ENCODE measurements at regions not wholly inside any gene's neighbourhood (a gene's known extent, or its start where the extent isn't known, plus 50 kb on each side); places are given as distances from the start of the nearest gene placed in this dataset.
"Not testable (repeated sequence)": the region's sequence is repeated elsewhere in the genome, so short reads cannot be mapped to it uniquely, and the experiment has no call there.

DNA sequence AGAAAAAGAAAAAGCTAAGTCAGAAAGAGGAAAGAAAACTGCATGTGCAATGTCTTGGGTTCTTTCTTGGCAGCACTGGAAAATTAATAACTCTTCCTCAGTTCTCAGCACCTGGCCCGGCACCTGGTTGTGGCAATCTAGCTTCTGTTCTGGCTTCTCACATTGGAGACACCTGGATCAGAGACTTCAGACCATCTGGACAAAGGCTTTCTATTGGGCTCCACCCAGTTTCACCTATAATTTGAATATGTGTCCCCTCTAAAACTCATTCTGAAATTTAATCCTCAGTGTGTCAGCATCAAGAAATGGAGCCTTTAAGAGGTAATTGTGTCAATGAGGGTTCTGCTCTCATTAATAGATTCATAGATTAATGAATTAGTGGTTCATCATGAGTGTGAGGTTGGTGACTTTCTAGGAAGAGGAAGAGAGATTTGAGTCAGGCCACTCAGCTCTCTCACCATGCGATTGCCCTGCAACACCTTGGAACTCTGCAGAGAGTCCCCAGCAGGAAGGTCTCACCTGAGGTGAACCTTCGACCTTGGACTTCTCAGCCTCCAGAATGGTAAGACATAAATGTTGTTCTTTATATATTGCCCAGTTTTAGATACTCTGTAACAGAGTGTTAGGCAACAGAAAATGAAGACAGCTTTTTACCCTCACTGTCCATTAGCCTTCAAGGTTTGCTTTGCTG is 679.9 kb downstream of the NTRK3 start:
- no peak for DNase-seq

- DNase-seq, result no peak
These were observed 680.6 kb downstream of the NTRK3 start for GRCh38 chr15:87575896-87576473.

GRCh38 chr15:87573534-87573933 is 683.0 kb downstream of the NTRK3 start:
- DNase-seq, result no peak

DNA sequence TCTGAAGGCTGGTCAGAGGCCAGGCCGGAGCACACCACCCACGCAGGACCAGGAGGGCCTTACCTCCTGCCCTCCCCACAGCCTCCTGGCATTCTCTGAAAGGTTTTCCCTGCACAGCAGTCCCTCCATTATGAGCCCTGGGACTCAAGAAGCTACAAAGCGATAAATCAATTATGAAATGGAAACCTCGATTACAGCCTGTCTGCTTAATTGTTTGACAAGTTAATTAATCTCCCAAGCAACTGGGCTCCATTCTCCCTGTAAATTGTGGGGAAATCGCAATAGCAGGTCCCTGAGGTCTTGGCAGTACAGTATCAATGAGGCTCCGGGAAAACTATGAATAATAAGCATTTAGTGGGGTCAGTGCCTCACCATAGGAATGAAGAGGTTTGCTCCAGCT is 683.5 kb downstream of the NTRK3 start:
- DNase-seq, result no peak

GRCh38 chr15:87572381-87572910 is 684.1 kb downstream of the NTRK3 start:
- DNase-seq, result no peak

GRCh38 chr15:87570206-87570605 is 686.3 kb downstream of the NTRK3 start:
- DNase-seq, result no peak

DNA sequence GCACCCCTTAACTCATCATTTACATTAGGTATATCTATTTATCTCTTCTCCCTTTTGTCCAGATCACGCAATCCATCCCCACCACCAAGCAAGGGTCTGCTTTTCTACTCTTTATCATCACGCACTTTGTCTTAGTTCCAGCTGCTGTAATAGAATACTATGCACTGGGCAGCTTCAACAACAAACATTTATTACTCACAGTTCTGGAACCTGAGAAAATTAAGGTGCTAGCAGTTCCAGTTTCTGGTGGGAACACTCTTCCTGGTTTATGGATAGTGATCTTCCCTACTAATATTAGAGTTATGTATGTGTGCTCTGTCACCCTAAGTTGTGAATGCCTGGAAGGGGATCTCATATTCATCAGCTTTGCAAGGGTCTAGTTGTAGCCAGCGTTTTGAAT is 687.0 kb downstream of the NTRK3 start:
- no peak for DNase-seq

DNA sequence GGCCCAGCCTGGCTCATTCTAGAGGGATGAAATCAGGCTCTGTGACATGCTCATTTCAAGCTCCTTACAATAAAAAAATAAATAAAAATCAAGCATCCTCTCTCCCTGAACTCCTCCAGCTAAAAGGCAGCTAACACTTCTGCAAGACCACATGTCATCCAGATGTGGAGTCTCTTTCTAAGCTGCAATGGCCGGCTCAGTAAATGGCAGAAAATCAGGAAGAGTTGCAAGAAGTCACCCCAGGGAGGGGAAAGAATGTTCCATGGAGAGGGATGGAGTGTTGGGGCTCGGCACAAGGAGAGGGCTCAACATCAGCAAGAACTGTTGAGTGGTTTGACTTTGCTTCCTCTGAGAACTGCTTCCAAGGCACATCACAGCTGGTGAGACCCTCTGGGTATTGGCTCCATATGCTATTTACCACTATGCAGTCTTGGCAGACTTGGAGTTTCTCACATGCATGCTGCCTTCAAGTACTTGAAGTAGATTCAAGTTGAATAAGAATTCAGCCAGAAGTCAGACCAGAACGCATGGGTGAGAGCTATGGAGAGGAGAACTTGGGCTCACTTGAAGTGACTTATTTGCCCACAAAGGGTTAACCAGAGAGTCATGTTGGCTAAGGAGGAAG is 689.0 kb downstream of the NTRK3 start:
- no peak for DNase-seq

DNA sequence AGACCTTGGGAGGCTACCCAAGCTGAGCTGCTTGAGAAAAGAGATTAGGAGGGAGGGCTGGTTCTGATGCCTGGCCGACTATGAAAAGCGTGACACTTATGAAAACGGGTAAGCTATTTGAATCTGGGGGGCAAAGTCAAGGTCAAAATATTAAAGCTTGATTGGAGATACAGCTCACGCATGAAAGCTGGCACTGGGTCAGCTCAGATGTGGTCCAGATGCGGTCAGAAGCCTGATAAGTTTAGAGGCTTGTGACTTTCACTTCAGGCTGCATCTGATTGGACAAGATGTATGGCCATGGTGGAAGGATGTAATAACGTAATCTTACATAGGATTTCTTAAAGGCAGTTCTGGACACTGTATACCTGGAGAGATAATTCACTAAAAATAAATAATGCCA is 690.3 kb downstream of the NTRK3 start:
- no peak for DNase-seq

DNA sequence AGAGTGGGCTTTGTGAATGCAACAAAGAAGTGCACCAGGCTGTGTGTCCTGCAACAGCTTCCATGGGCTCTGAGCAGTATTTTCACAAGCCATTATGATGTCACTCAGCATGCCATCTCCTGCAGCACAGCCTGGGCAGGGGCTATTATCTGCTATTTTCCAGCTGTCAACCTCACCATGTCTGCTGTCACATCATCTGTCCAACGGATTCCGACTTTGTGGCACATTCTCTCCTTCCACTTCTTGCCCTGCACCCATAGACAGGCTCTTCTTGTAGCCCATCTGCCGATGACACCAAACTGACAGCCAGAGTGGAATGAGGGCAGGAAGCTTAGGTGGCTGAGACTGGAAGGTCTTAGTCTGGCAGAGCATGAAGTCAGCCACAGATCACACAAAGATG is 691.9 kb downstream of the NTRK3 start:
- no peak for DNase-seq

- DNase-seq, result no peak
These were observed 692.7 kb downstream of the NTRK3 start for GRCh38 chr15:87563869-87564268.

GRCh38 chr15:87562203-87562602 is 694.3 kb downstream of the NTRK3 start:
- no peak for DNase-seq

DNA sequence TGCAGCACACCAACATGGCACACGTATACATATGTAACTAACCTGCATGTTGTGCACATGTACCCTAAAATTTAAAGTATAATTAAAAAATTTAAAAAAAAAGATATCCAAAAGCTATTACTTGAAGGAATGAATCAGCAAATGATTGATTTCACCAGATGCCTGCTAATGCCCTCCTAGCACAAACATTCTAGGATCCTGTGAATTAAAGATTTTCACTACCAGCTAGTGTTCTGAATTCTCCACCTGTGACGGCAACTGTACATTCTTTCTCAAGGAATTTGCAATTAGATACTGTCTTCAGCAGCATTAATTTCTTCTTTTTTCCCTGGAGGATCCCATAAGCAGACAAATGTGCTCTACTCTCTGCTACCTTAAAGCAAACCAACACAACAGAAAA is 694.9 kb downstream of the NTRK3 start:
- DNase-seq, result no peak

GRCh38 chr15:87557881-87558280 is 698.7 kb downstream of the NTRK3 start:
- DNase-seq, result no peak

DNA sequence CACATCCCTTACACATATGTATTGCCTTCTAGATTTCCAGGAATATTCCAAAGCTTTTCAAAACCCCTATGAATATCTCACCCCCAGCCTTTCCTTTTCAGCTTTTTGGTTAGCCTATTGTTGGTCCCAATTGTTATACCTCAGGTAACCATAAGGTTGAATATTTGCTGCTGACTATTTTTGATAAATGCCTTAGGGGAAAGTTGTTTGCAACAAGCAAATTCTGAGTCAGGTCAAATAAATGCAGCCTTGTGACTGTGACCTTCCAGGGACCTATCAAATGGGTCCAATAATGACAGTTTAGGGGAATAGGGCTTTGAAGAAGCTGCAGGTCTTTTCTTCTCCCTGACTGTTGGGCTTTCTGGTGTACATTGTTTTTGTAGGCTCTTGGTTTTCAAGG is 699.7 kb downstream of the NTRK3 start:
- no peak for DNase-seq

GRCh38 chr15:87549860-87550259 is 706.7 kb downstream of the NTRK3 start:
- DNase-seq, result no peak

DNA sequence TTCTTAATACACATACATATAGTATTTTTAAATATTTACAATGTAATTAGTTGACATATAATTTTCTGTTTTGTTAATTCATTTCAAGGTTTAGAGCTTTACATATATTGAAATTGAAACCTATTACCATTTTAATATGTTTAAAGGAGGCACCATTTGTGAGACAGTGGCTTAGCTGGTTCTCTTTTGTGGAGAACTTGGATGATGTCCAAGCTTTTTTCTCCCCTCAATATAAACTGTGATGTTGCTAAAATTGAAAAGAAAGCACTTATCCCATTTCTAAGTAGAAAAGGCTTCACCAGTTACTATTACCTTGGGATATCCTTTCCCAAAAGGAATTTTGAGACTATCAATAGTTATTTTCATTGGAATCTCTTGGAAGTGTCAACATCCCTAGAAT is 707.2 kb downstream of the NTRK3 start:
- no peak for DNase-seq

DNA sequence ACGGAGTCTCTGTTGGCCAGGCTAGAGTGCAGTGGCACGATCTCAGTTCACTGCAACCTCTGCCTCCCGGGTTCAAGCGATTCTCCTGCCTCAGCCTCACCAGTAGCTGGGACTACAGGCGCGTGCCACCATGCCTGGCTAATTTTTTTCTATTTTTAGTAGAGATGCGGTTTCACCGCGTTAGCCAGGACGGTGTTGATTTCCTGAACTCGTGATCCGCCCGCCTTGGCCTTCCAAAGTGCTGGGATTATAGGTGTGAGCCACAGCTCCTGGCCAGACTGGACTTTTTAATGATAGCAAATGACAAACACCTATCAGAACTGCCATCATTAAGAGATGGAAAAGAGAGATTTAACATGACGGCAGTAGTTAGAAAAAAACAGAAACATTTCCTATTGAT is 707.9 kb downstream of the NTRK3 start:
- DNase-seq, result not testable (repeated sequence)

DNA sequence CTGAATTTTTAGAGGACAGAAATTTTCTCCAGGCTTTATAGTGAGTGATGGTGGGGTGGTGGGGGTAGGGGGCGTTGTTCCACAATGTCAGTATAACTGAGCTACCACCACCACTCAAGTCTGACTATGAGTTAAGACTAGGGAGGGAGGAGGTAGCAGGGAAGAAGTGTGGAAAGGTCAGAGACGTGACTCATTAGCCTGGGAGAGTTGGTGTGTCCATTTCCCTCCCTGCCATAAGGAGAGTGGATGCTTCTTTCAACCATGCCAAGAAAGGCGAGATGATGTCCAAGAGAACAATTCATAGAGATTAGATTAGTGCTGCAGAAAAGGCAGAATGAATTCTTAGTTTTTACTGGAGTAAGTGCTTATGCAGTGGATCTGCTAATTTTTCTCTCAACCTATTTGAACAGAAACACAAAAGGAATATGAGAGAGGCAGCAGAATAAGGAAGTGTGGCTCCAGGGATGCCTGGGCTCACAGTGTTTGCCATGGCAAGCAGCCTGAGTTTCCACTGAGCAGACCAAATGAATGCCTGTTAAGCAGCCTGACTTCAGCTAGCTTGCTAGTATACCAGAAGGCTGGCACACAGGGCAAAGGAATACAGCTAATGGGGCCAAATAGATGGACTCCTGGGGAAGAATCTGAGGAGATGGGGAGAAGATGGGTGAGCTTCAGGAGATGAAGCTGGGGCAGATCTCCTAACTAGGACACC is 708.9 kb downstream of the NTRK3 start:
- no peak for DNase-seq

GRCh38 chr15:87538327-87538834 is 718.2 kb downstream of the NTRK3 start:
- no peak for DNase-seq

- DNase-seq, result no peak
These were observed 719.2 kb downstream of the NTRK3 start for GRCh38 chr15:87537295-87537694.

GRCh38 chr15:87533637-87534036 is 722.9 kb downstream of the NTRK3 start:
- DNase-seq, result not testable (repeated sequence)

GRCh38 chr15:87528873-87529272 is 727.7 kb downstream of the NTRK3 start:
- no peak for DNase-seq
